ENCODE measurements at regions not wholly inside any gene's neighbourhood (a gene's known extent, or its start where the extent isn't known, plus 50 kb on each side); places are given as distances from the start of the nearest gene placed in this dataset.
"Not testable (repeated sequence)": the region's sequence is repeated elsewhere in the genome, so short reads cannot be mapped to it uniquely, and the experiment has no call there.

DNA sequence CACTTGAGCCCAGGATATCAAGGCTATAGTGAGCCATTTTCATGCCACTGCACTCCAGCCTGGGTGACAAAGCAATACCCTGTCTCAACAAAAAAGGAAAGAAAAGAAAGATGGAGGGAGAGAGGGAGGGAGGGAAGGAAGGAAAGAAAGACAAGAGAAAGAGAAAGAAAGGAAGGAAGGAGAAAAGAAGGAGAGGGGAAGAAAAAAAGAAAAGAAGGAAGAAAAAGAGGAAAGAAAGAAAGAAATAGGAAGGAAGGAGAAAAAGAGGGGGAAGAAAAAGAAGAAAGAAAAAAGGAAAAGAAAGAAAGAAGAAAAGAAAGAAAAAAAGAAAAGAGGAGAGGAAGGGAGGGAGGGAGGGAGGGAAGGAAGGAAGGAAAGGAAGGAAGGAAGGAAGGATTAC lies 321.5 kb upstream of the CNTNAP2 start:
- no peaks in the 10 kb centered on the region for H3K27me3 ChIP-seq
- H3K4me1 ChIP-seq, result no peaks in the 10 kb centered on the region
- H3K27ac ChIP-seq, result no peak overlapping the region
- peaks cover 0 to 23% (median 0%) of the 10 kb centered on the region in 11 donors for H3K9me3 ChIP-seq
- no peak for DNase-seq
- ATAC-seq, result no peak
- H3K36me3 ChIP-seq, result no peaks in the 10 kb centered on the region
- H3K4me3 ChIP-seq, result no peak overlapping the region
- intact Hi-C loops (cut with DNase I), result no loop called here
- TF ChIP-seq, protein P1, sequence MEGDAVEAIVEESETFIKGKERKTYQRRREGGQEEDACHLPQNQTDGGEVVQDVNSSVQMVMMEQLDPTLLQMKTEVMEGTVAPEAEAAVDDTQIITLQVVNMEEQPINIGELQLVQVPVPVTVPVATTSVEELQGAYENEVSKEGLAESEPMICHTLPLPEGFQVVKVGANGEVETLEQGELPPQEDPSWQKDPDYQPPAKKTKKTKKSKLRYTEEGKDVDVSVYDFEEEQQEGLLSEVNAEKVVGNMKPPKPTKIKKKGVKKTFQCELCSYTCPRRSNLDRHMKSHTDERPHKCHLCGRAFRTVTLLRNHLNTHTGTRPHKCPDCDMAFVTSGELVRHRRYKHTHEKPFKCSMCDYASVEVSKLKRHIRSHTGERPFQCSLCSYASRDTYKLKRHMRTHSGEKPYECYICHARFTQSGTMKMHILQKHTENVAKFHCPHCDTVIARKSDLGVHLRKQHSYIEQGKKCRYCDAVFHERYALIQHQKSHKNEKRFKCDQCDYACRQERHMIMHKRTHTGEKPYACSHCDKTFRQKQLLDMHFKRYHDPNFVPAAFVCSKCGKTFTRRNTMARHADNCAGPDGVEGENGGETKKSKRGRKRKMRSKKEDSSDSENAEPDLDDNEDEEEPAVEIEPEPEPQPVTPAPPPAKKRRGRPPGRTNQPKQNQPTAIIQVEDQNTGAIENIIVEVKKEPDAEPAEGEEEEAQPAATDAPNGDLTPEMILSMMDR (IDR thresholded peaks at IDR 0.05), result no peak

DNA sequence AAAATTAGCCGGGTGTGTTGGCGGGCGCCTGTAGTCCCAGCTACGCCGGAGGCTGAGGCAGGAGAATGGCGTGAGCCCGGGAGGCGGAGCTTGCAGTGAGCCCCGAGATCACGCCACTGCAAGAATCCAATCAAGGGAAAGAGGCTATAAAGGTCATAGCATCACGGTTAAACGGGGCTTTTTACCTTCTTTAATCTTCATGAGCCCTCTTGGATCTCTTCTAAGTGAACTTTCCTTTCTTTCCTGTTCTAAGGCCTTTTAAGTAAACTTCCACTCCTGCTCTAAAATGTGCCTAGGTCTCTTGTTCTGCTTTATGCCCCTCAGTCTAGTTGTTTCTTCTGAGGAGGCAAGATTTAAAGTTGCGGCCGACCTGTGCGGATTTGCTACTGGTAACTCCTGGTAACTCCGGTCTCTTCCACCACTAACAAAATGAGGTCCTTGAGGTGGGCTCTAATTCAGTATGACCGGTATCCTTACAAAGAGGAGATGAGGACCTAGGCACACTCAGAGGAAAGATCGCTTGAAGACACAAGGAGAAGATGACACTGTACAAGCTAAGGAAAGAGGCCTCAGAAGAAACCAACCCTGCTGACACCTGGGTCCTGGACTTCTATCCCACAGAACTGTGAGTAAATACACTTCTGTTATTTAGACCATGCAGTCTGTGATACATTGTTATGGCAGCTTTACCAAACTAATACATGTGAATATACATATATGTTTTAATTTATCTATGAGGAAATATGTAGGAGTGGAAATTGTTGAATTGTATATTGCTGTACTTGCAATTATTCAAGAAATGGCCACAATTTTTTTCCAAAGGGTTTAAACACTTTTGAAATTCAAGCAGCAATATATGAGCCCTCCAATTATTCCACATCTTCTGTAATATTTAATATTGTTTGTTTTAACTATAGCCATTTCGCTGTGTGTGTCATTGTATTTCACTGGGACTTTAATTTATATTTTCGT lies 331.5 kb upstream of the CNTNAP2 start:
- TF ChIP-seq, protein P1 (IDR thresholded peaks at IDR 0.05), result no peak
- Histone ChIP-seq H3K4me3 (no peak overlapping the region), H3K4me1 (no peaks in the 10 kb centered on the region), H3K9me3 (peaks cover 0 to 46% (median 2%) of the 10 kb centered on the region in 11 donors), H3K36me3 (no peaks in the 10 kb centered on the region), H3K27ac (no peak overlapping the region), H3K27me3 (no peaks in the 10 kb centered on the region)
- WGBS, 2 donors, result 90 to 94% methylated on average over 20 of the region's 20 CpGs
- no peak for ATAC-seq
- no peak for DNase-seq
- intact Hi-C loops (cut with DNase I), result no loop called here

DNA sequence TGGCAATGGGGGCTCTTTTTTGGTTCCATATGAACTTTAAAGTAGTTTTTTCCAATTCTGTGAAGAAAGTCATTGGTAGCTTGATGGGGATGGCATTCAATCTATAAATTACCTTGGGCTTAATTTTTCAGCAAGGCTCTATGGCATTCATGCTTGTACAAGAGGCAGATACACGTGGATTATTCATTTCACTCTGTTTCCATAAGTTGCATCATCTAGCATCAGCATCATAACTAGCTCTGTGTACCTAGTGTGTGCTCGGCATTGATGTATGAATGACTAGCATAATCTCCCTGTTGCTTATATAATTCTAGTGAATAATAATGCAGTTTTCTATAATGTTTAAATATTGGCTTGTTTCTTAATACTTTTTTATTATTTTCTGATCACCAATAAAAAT lies 335.2 kb upstream of the CNTNAP2 start:
- H3K4me3 ChIP-seq; H3K4me1 ChIP-seq; H3K36me3 ChIP-seq; DNase-seq; ATAC-seq; H3K27ac ChIP-seq; intact Hi-C loops (cut with DNase I); H3K27me3 ChIP-seq: not testable (repeated sequence)
- H3K9me3 ChIP-seq, result peaks cover 0 to 42% (median 3%) of the 10 kb centered on the region in 11 donors
- 66 to 69% methylated on average over 2 of the region's 2 CpGs for WGBS, 2 donors

DNA sequence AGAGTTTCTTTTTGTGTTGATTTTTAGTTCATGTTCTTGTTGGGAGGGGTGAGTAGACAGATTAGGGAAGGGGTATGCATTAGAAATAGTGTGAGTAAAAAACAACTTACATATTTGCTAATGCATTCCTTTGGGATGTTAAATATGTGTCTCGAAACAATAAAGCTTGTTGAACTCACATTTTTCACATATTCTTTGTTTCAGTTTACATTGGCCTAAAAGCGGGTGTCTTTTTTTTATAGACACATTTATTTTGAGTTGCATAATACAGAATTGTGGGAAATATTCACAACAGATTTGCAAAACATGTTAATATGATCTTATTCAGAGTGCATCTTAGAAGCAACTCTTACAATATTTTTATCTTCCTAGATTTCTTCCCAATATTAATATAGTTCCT lies 337.5 kb upstream of the CNTNAP2 start:
- intact Hi-C loops (cut with DNase I), result no loop called here
- Histone ChIP-seq H3K9me3 (peaks cover 0 to 31% (median 0%) of the 10 kb centered on the region in 11 donors), H3K4me3 (no peak overlapping the region), H3K4me1 (no peaks in the 10 kb centered on the region), H3K27me3 (no peaks in the 10 kb centered on the region), H3K36me3 (no peaks in the 10 kb centered on the region), H3K27ac (no peak overlapping the region)
- ATAC-seq, result no peak
- no peak for DNase-seq
- 48 to 66% methylated on average over 2 of the region's 2 CpGs for WGBS, 2 donors
- TF ChIP-seq, protein P1 (IDR thresholded peaks at IDR 0.05), result no peak

DNA sequence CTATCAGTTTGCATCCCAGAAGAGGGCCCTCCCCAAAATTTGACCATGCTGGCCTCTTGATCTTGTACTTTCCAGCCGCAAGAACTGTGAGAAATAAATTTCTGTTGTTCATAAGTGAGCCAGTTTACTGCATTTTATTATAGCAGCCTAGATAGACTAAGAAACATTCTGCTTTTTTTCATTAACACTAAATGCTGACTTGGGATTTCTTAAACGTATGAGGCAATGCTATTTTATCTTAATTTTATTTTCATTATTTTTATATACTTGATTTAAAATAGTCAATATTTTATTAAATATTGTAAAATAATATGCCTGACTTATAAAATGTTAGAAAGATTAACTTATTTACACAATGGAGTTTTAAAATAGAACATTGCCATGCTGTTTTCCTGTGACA lies 341.8 kb upstream of the CNTNAP2 start:
- ATAC-seq, result no peak
- 61 to 65% methylated on average over 2 of the region's 2 CpGs for WGBS, 2 donors
- no peak for DNase-seq
- TF ChIP-seq, protein P1 (IDR thresholded peaks at IDR 0.05), result no peak
- Histone ChIP-seq H3K27ac (no peak overlapping the region), H3K4me1 (no peaks in the 10 kb centered on the region), H3K27me3 (no peaks in the 10 kb centered on the region), H3K4me3 (no peak overlapping the region), H3K36me3 (no peaks in the 10 kb centered on the region), H3K9me3 (peaks cover 0 to 3% (median 0%) of the 10 kb centered on the region in 11 donors)
- intact Hi-C loops (cut with DNase I), result no loop called here

Measured in heart right ventricle (tissue), 16 donors.